ENCODE measurements at regions not wholly inside any gene's neighbourhood (a gene's known extent, or its start where the extent isn't known, plus 50 kb on each side); places are given as distances from the start of the nearest gene placed in this dataset.

- peaks cover 11% of the 10 kb centered on the region for H3K9me3 ChIP-seq (ENCODE audit: control insufficient read depth, low read depth, low read length)
- Mint-ChIP-seq H3K36me3 (ENCODE audit: insufficient read depth in 1 of 3, low read depth in 3 of 3) (peaks cover 6 to 28% (median 15%) of the 10 kb centered on the region in 3 experiments), H3K4me1 (peaks cover 38 to 46% of the 10 kb centered on the region in 2 experiments), H3K4me3 (no peak overlapping the region), H3K27me3 (ENCODE audit: low read depth) (no peaks in the 10 kb centered on the region; the same call in 1 of the 2 replicates), H3K9me3 (peaks cover 16 to 22% of the 10 kb centered on the region in 2 experiments), H3K27ac (no peak overlapping the region)
- no peak overlapping the region for H2BK120ac ChIP-seq (ENCODE audit: low read depth, low read length, poor library complexity, severe bottlenecking)
- no peak overlapping the region for H4K91ac ChIP-seq (ENCODE audit: insufficient read length, low read depth, low read length)
- no peak overlapping the region for H2BK12ac ChIP-seq (ENCODE audit: insufficient read length, low read depth, low read length)
- no peak overlapping the region for H2BK20ac ChIP-seq (ENCODE audit: low read depth, low read length, poor library complexity, severe bottlenecking)
- H3K4me1 ChIP-seq (ENCODE audit: insufficient read depth, low read length): peaks cover 5% of the 10 kb centered on the region; the same call in 1 of the 2 replicates
- WGBS (ENCODE audit: extremely low coverage, insufficient read length, low lambda C conversion rate): no CpG with 5 or more reads among the region's 7 CpGs
- no peak overlapping the region for H2AK5ac ChIP-seq (ENCODE audit: insufficient read length, low read length)
- no peaks in the 10 kb centered on the region for H3K27me3 ChIP-seq (ENCODE audit: insufficient read depth, low read length)
- no peaks in the 10 kb centered on the region for H3K79me1 ChIP-seq (ENCODE audit: insufficient read depth, low read depth, low read length, poor library complexity, severe bottlenecking)
- no peak overlapping the region for H3K9ac ChIP-seq (ENCODE audit: extremely low read depth, insufficient read length, low read length)
- no peak for DNase-seq
- H3K56ac ChIP-seq (ENCODE audit: insufficient read length, low read depth, low read length): no peak overlapping the region
- H3K23me2 ChIP-seq (ENCODE audit: insufficient read length, low read depth, low read length, poor library complexity, severe bottlenecking): no peaks in the 10 kb centered on the region
- no peaks in the 10 kb centered on the region for H3K79me2 ChIP-seq (ENCODE audit: insufficient read depth, low read length)
- H2BK5ac ChIP-seq (ENCODE audit: insufficient read length, low read length): no peak overlapping the region
- H3K23ac ChIP-seq (ENCODE audit: insufficient read length, low read depth, low read length): no peak overlapping the region
- no peak overlapping the region for H3K4me2 ChIP-seq (ENCODE audit: insufficient read depth, insufficient read length, low read length)
- H4K20me1 ChIP-seq (ENCODE audit: control insufficient read depth, insufficient read depth, insufficient read length): no peaks in the 10 kb centered on the region
- no peak overlapping the region for H4K8ac ChIP-seq (replicated peaks; ENCODE audit: insufficient read length, low read depth, low read length)
- H3K18ac ChIP-seq (ENCODE audit: insufficient read length, low read depth, low read length): no peak overlapping the region
- no peak overlapping the region for H2BK15ac ChIP-seq (ENCODE audit: low read depth, low read length)
- no peak overlapping the region for H2AFZ ChIP-seq (ENCODE audit: low read length)
- H3K27ac ChIP-seq (ENCODE audit: insufficient read length, low read depth, low read length): no peak overlapping the region
- no peak overlapping the region for H4K5ac ChIP-seq (ENCODE audit: insufficient read length, low read depth, low read length)
- no peak overlapping the region for H3T11ph ChIP-seq (ENCODE audit: low read length)
- TF ChIP-seq, protein P1, sequence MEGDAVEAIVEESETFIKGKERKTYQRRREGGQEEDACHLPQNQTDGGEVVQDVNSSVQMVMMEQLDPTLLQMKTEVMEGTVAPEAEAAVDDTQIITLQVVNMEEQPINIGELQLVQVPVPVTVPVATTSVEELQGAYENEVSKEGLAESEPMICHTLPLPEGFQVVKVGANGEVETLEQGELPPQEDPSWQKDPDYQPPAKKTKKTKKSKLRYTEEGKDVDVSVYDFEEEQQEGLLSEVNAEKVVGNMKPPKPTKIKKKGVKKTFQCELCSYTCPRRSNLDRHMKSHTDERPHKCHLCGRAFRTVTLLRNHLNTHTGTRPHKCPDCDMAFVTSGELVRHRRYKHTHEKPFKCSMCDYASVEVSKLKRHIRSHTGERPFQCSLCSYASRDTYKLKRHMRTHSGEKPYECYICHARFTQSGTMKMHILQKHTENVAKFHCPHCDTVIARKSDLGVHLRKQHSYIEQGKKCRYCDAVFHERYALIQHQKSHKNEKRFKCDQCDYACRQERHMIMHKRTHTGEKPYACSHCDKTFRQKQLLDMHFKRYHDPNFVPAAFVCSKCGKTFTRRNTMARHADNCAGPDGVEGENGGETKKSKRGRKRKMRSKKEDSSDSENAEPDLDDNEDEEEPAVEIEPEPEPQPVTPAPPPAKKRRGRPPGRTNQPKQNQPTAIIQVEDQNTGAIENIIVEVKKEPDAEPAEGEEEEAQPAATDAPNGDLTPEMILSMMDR (conservative IDR thresholded peaks at IDR 0.05): no peak
- no peak overlapping the region; the same call in 1 of the 2 replicates for H3K4ac ChIP-seq (ENCODE audit: low read depth, low read length)
- H3K14ac ChIP-seq (ENCODE audit: insufficient read depth, low read length): no peak overlapping the region
Observed at GRCh38 chr3:144098691-144099090, 127.1 kb downstream of the DIPK2A start.

Measured in H9 (cell line).